PC-3 (cell line): ENCODE measurements at regions not wholly inside any gene's neighbourhood (a gene's known extent, or its start where the extent isn't known, plus 50 kb on each side); places are given as distances from the start of the nearest gene placed in this dataset.
"Not testable (repeated sequence)": the region's sequence is repeated elsewhere in the genome, so short reads cannot be mapped to it uniquely, and the experiment has no call there.

Experiments
- ATAC-seq: fragments of 200-7000 bp; cut with Tn5 transposase; 2 replicates; pipeline ENCODE4 v1.9.1; 2020; ENCODE audit warnings: mild to moderate bottlenecking, moderate library complexity
- BruUV-seq: library from RNA; stranded (reverse); fragments of 400-500 nt; replicated peaks from 2 replicates; lab custom pipeline; 2021; lab: Mats Ljungman, UMichigan
- CTCF ChIA-PET: fragments of 300-600 bp; sonication (Branson Sonifier 250); formaldehyde crosslinking; loops from one replicate; lab custom pipeline; 2022; ENCODE audit warnings: antibody characterized with exemption; lab: Charles Lee
- POLR2A ChIA-PET: fragments of 300-600 bp; sonication (Branson Sonifier 250); formaldehyde crosslinking; loops from one replicate; lab custom pipeline; 2022; ENCODE audit warnings: antibody characterized with exemption; ENCODE audit not compliant: unreplicated experiment; lab: Charles Lee
- DNase-seq: peaks from one replicate; pipeline ENCODE4 v3.0.0-alpha.2; 2015
- H2AFZ ChIP-seq: fragments of 300-600 bp; sonication (generic); 2 replicates; pipeline ENCODE4 v1.6.0; 2016; ENCODE audit warnings: antibody characterized with exemption, low read length
- H3F3A ChIP-seq: fragments of 300-600 bp; sonication (generic); one replicate; pipeline ENCODE4 v1.6.0; 2017; ENCODE audit warnings: antibody characterized with exemption, low read length, control low read depth, mild to moderate bottlenecking; ENCODE audit not compliant: unreplicated experiment
- H3K27ac ChIP-seq: fragments of 300-600 bp; sonication (generic); 2 replicates; pipeline ENCODE4 v1.5.1; 2016; ENCODE audit warnings: mild to moderate bottlenecking, low read length
- H3K27me3 ChIP-seq: fragments of 300-600 bp; sonication (generic); 2 replicates; pipeline ENCODE4 v1.6.1; 2016; ENCODE audit warnings: low read length, mixed read lengths
- H3K36me3 ChIP-seq: fragments of 300-600 bp; sonication (generic); 2 replicates; pipeline ENCODE4 v1.6.1; 2016; ENCODE audit warnings: low read depth, mixed run types, low read length, mixed read lengths
- H3K4me1 ChIP-seq: fragments of 300-600 bp; sonication (generic); 2 replicates; pipeline ENCODE4 v1.5.1; 2016; ENCODE audit warnings: low read length; ENCODE audit not compliant: insufficient read depth
- H3K4me2 ChIP-seq: fragments of 300-600 bp; sonication (generic); 2 replicates; pipeline ENCODE4 v1.6.0; 2016; ENCODE audit warnings: low read length
- H3K4me3 ChIP-seq: fragments of 300-600 bp; sonication (generic); 2 replicates; pipeline ENCODE4 v1.5.1; 2016; ENCODE audit warnings: mild to moderate bottlenecking, low read length, mixed read lengths
- H3K79me2 ChIP-seq: fragments of 300-600 bp; sonication (generic); 2 replicates; pipeline ENCODE4 v1.6.1; 2017; ENCODE audit warnings: low read length, mixed read lengths
- H3K9ac ChIP-seq: fragments of 300-600 bp; sonication (generic); 2 replicates; pipeline ENCODE4 v1.6.0; 2016; ENCODE audit warnings: mild to moderate bottlenecking, low read length
- H3K9me2 ChIP-seq: fragments of 300-600 bp; sonication (generic); replicated peaks from 2 replicates; pipeline ENCODE4 v1.6.1; 2016; ENCODE audit warnings: mixed run types, low read length, mixed read lengths
- H3K9me3 ChIP-seq: fragments of 300-600 bp; sonication (generic); 2 replicates; pipeline ENCODE4 v1.6.1; 2016; ENCODE audit warnings: low read length, mixed read lengths
- H4K20me1 ChIP-seq: fragments of 300-600 bp; sonication (generic); 2 replicates; pipeline ENCODE4 v1.6.1; 2016; ENCODE audit warnings: low read length, mixed read lengths
- EZH2 ChIP-seq: fragments of 300-600 bp; sonication (generic); IDR thresholded peaks from one replicate; pipeline ENCODE4 v1.6.1; 2017; ENCODE audit warnings: antibody characterized with exemption, mild to moderate bottlenecking, low read length; ENCODE audit not compliant: unreplicated experiment
- EZH2phosphoT487 ChIP-seq: fragments of 300-600 bp; sonication (generic); IDR thresholded peaks from 2 replicates; pipeline ENCODE4 v1.6.1; 2018; ENCODE audit warnings: mild to moderate bottlenecking, antibody characterized with exemption, low read length, borderline replicate concordance
- intact Hi-C: fragments of 100-400 bp; cut with micrococcal nuclease; formaldehyde crosslinking; loops from 2 replicates; pipeline ENCODE4 v1.9.0; 2023
- TF ChIP-seq, protein P1 (sequence below): fragments of 300-600 bp; sonication (generic); conservative IDR thresholded peaks from 2 replicates; pipeline ENCODE4 v1.5.1; 2017; ENCODE audit warnings: antibody characterized with exemption, low read depth, mild to moderate bottlenecking, low read length

DNA sequence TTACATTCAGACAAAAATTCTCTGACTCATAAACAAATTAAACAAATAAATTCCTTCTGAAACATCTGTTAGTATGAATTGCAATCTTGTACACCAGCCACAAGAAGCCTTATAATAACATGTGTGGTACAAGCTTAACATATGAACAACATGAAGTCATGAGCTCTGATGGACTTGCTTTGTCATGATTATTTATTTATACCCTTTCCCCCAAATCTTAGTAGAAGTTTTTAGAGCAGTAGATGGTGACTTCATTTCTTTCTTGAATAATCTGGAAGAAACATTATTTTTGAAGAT, 633.4 kb downstream of the EPHA3 start:
- Histone ChIP-seq H3K4me1 (peaks cover 6% of the 10 kb centered on the region; the same call in 1 of the 2 replicates), H3K27ac (no peak overlapping the region), H3K9me2 (no peaks in the 10 kb centered on the region), H3K79me2 (no peaks in the 10 kb centered on the region), H3K36me3 (no peaks in the 10 kb centered on the region), H3K4me2 (no peak overlapping the region), H4K20me1 (no peaks in the 10 kb centered on the region), H3K27me3 (no peaks in the 10 kb centered on the region), H3K9me3 (no peaks in the 10 kb centered on the region), H2AFZ (no peak overlapping the region), H3F3A (no peaks in the 10 kb centered on the region), H3K4me3 (no peak overlapping the region), H3K9ac (no peak overlapping the region)
- TF ChIP-seq EZH2phosphoT487 (no peak), EZH2 (no peak)
- TF ChIP-seq, protein P1, sequence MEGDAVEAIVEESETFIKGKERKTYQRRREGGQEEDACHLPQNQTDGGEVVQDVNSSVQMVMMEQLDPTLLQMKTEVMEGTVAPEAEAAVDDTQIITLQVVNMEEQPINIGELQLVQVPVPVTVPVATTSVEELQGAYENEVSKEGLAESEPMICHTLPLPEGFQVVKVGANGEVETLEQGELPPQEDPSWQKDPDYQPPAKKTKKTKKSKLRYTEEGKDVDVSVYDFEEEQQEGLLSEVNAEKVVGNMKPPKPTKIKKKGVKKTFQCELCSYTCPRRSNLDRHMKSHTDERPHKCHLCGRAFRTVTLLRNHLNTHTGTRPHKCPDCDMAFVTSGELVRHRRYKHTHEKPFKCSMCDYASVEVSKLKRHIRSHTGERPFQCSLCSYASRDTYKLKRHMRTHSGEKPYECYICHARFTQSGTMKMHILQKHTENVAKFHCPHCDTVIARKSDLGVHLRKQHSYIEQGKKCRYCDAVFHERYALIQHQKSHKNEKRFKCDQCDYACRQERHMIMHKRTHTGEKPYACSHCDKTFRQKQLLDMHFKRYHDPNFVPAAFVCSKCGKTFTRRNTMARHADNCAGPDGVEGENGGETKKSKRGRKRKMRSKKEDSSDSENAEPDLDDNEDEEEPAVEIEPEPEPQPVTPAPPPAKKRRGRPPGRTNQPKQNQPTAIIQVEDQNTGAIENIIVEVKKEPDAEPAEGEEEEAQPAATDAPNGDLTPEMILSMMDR: no peak
- ChIA-PET CTCF (no interaction called here), POLR2A (interaction anchor here (0.5 kb wide), 1 partner anchor 376 kb away, joined by 4 read pairs; no protein-coding TSS in a partner anchor)
- peak; percentile 24 for DNase-seq
- no peak for ATAC-seq
- intact Hi-C loops: no loop called here
- BruUV-seq: no TSS peak

DNA sequence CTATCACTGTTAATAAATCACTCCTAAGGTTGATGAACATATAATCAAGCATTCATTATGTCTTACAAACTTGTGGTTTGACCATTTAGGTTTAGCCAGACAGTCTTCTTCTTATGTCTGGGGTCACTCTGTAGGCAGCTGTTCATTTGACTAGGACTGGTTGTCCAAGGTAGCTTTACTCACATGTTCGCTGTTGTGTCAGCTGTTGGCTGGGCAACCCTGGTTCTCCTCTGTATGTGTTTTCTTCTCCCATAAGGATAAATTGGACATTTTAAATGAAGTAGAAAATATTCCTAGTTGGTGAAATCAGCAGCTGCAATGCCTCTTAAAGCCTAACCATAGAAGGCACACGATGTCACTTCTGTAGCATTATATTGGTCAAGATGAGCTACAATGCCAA, 635.1 kb downstream of the EPHA3 start:
- intact Hi-C loops: no loop called here
- no peak overlapping the region for H3K27ac ChIP-seq
- H3F3A ChIP-seq: no peaks in the 10 kb centered on the region
- H3K4me2 ChIP-seq: no peak overlapping the region
- DNase-seq (no peak), ATAC-seq (no peak)
- no peaks in the 10 kb centered on the region for H3K27me3 ChIP-seq
- no peaks in the 10 kb centered on the region for H3K36me3 ChIP-seq
- no peaks in the 10 kb centered on the region for H3K9me3 ChIP-seq
- no peaks in the 10 kb centered on the region for H4K20me1 ChIP-seq
- peaks cover 6% of the 10 kb centered on the region for H3K4me1 ChIP-seq
- ChIA-PET POLR2A (no interaction called here), CTCF (no interaction called here)
- BruUV-seq: no TSS peak
- TF ChIP-seq EZH2: no peak
- TF ChIP-seq EZH2phosphoT487: no peak
- TF ChIP-seq, protein P1: no peak
- no peak overlapping the region for H2AFZ ChIP-seq
- no peak overlapping the region for H3K9ac ChIP-seq
- H3K4me3 ChIP-seq: no peak overlapping the region
- H3K9me2 ChIP-seq: no peaks in the 10 kb centered on the region
- no peaks in the 10 kb centered on the region for H3K79me2 ChIP-seq

GRCh38 chr3:89747541-89748278, 640.3 kb downstream of the EPHA3 start:
- H3K9me3 ChIP-seq, CTCF ChIA-PET, BruUV-seq, ATAC-seq, H3K27me3 ChIP-seq, intact Hi-C loops, H3K27ac ChIP-seq, H3K36me3 ChIP-seq, POLR2A ChIA-PET, H3K4me1 ChIP-seq, H4K20me1 ChIP-seq, H3K79me2 ChIP-seq, H3F3A ChIP-seq, H3K9me2 ChIP-seq: not testable (repeated sequence)
- peak overlapping the region; percentile 50 for H3K4me3 ChIP-seq
- peak overlapping the region; percentile 92 for H2AFZ ChIP-seq
- peak overlapping the region; percentile 28; the same call in 1 of the 2 replicates for H3K9ac ChIP-seq
- H3K4me2 ChIP-seq: peak overlapping the region; percentile 75
- peak; percentile 12 for DNase-seq
